BJ (cell line): ENCODE measurements at regions not wholly inside any gene's neighbourhood (a gene's known extent, or its start where the extent isn't known, plus 50 kb on each side); places are given as distances from the start of the nearest gene placed in this dataset.
"Not testable (repeated sequence)": the region's sequence is repeated elsewhere in the genome, so short reads cannot be mapped to it uniquely, and the experiment has no call there.

Experiments
- CTCF ChIA-PET: fragments of 350-600 bp; formaldehyde crosslinking; extraction: SDS; loops from one replicate; lab custom pipeline; 2021; ENCODE audit warnings: antibody characterized with exemption, inconsistent platforms; lab: Yijun Ruan, JAX
- POLR2A ChIA-PET: fragments of 300-600 bp; sonication (Branson Sonifier 250); formaldehyde crosslinking; extraction: SDS; loops from one replicate; lab custom pipeline; 2021; ENCODE audit warnings: antibody characterized with exemption; lab: Charles Lee
- DNase-seq: peaks from one replicate; pipeline ENCODE4 v3.0.0-alpha.2; 2011; ENCODE audit warnings: low read depth
- H3K27me3 ChIP-seq: 2 replicates; pipeline ENCODE4 v1.6.0; 2011; ENCODE audit warnings: low read length; ENCODE audit not compliant: control insufficient read depth, insufficient read depth
- H3K36me3 ChIP-seq: 2 replicates; pipeline ENCODE4 v1.5.1; 2011; ENCODE audit warnings: low read length; ENCODE audit not compliant: control insufficient read depth, insufficient read depth
- H3K4me3 ChIP-seq: 2 replicates; pipeline ENCODE4 v1.5.1; 2011; ENCODE audit warnings: low read depth, mild to moderate bottlenecking, control low read depth, low read length
- TF ChIP-seq, protein P1 (sequence below): IDR thresholded peaks from 2 replicates; pipeline ENCODE4 v1.5.1; 2011; ENCODE audit warnings: low read depth, mild to moderate bottlenecking, control low read depth, inconsistent platforms, low read length, moderate library complexity; ENCODE audit not compliant: insufficient read depth

DNA sequence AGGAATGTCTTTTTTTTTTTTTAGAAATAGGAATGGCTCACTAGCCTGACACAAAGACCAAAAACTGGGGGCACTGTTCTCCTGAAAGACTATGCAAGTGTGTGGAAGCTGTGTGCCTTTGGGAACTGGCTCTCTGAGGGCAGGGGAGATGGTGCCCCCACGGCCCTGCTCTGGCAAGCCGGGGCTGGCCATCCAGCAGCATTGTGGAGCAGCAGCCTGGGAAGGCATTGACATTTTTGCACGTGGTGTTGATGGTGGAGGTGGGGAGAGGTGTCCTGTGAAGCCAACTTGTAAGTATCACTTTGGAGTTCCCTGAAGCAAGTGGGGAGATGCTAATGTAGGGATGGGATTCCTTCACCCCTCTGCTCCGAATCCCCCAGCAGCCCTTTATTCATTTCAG, 460.1 kb downstream of the RPS6KC1 start:
- Histone ChIP-seq H3K4me3 (no peak overlapping the region), H3K36me3 (no peaks in the 10 kb centered on the region), H3K27me3 (no peaks in the 10 kb centered on the region)
- CTCF ChIA-PET: interaction anchor here (0.8 kb wide), 1 partner anchor 13 kb away, joined by 3 read pairs; no protein-coding TSS in a partner anchor
- no peak for DNase-seq
- TF ChIP-seq, protein P1, sequence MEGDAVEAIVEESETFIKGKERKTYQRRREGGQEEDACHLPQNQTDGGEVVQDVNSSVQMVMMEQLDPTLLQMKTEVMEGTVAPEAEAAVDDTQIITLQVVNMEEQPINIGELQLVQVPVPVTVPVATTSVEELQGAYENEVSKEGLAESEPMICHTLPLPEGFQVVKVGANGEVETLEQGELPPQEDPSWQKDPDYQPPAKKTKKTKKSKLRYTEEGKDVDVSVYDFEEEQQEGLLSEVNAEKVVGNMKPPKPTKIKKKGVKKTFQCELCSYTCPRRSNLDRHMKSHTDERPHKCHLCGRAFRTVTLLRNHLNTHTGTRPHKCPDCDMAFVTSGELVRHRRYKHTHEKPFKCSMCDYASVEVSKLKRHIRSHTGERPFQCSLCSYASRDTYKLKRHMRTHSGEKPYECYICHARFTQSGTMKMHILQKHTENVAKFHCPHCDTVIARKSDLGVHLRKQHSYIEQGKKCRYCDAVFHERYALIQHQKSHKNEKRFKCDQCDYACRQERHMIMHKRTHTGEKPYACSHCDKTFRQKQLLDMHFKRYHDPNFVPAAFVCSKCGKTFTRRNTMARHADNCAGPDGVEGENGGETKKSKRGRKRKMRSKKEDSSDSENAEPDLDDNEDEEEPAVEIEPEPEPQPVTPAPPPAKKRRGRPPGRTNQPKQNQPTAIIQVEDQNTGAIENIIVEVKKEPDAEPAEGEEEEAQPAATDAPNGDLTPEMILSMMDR: no peak
- POLR2A ChIA-PET: no interaction called here

DNA sequence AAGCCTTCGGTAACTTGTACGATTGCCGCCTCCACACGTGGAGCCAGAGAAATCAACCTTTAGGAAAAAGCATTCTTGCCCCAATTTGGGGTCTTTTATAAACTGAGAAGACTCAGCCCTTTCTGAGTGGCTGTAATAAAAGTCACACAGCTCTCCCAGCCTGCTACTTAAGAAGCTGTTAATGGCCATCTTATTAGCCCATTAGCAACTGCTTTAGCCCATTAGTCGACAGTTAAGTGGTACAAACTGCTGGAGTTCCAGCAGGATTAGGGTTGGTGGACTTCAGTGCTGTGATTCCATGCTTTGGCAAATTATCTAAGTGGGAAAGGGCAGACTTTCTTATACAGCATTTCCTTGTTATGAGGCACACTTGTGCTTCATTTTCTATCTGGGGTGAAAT, 461.3 kb downstream of the RPS6KC1 start:
- no peak overlapping the region for H3K4me3 ChIP-seq
- ChIA-PET CTCF (no interaction called here), POLR2A (no interaction called here)
- no peaks in the 10 kb centered on the region for H3K27me3 ChIP-seq
- H3K36me3 ChIP-seq: no peaks in the 10 kb centered on the region
- TF ChIP-seq, protein P1: no peak
- no peak for DNase-seq

DNA sequence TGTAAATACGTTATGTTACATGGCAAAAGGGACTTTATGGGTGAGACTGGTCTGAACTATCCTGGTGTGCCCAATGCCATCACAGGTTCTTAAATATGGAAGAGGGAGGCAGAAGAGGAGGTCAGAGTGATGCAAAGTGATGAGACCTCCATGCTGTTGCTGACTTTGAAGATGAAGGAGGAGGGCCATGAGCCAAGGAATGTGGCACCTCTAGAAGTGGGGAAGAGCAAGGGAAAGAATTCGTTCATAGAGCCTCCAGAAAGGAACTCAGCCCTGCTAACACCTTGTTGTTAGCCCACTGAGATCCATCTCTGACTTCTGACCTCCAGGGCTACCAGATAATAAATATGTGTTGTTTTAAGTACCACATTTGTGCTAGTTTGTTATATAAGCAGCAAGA, 462.0 kb downstream of the RPS6KC1 start:
- H3K4me3 ChIP-seq: no peak overlapping the region
- H3K36me3 ChIP-seq: no peaks in the 10 kb centered on the region
- POLR2A ChIA-PET: no interaction called here
- no peaks in the 10 kb centered on the region for H3K27me3 ChIP-seq
- CTCF ChIA-PET: no interaction called here
- no peak for DNase-seq
- TF ChIP-seq, protein P1: no peak

DNA sequence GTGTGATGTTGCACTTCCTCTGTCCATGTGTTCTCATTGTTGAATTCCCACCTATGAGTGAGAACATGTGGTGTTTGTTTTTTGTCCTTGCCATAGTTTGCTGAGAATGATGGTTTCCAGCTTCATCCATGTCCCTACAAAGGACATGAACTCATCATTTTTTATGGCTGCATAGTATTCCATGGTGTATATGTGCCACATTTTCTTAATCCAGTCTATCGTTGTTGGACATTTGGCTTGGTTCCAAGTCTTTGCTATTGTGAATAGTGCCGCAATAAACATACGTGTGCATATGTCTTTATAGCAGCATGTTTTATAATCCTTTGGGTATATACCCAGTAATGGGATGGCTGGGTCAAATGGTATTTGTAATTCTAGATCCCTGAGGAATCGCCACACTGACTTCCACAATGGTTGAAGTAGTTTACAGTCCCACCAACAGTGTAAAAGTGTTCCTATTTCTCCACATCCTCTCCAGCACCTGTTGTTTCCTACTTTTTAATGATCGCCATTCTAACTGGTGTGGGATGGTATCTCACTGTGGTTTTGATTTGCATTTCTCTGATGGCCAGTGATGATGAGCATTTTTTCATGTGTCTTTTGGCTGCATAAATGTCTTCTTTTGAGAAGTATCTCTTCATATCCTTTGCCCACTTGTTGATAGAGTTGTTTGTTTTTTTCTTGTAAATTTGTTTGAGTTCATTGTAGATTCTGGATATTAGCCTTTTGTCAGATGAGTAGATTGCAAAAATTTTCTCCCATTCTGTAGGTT, 463.6 kb downstream of the RPS6KC1 start:
- DNase-seq, H3K4me3 ChIP-seq, POLR2A ChIA-PET, H3K36me3 ChIP-seq, H3K27me3 ChIP-seq, CTCF ChIA-PET: not testable (repeated sequence)

DNA sequence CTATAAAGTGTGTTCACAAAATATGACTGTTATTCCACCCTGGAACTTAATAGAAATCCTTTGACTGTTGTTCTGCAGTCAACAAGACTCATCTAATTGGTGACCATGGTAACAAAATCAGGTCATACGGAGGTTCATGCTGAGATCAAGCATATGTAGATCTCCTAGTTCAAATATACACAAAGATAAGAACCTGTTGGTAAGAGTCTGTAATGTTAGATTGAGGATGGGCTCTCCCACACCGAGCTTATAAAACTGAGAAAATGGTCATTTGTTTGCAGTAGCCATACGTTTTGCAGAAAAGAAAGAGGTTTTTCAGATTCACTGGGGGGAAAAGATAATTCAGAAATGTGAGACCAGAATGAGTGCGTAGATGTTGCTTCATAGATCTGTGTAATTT, 468.1 kb downstream of the RPS6KC1 start:
- ChIA-PET POLR2A (no interaction called here), CTCF (no interaction called here)
- H3K4me3 ChIP-seq: no peak overlapping the region
- H3K36me3 ChIP-seq: no peaks in the 10 kb centered on the region
- TF ChIP-seq, protein P1: no peak
- H3K27me3 ChIP-seq: no peaks in the 10 kb centered on the region
- DNase-seq: no peak

DNA sequence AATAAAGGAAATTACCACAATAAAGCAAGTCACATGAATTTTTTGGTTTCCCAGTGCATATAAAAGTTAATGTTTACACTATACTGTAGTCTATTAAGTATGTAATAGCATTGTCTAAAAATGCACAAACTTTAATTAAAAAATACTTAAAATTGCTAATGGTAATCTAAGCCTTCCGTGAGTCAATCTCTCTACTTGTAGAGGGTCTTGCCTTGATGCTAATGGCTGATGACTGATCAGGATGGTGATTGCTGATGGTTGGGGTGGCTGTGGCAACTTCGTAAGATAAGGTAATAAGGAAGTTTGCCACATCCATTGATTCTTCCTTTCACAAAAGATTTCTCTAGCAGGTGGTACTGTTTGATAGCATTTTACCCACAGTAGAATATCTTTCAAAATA, 466.6 kb upstream of the PROX1 start:
- CTCF ChIA-PET: no interaction called here
- POLR2A ChIA-PET: no interaction called here
- TF ChIP-seq, protein P1: no peak
- Histone ChIP-seq H3K36me3 (no peaks in the 10 kb centered on the region), H3K27me3 (no peaks in the 10 kb centered on the region), H3K4me3 (no peak overlapping the region)
- DNase-seq: no peak
